ENCODE measurements at regions not wholly inside any gene's neighbourhood (a gene's known extent, or its start where the extent isn't known, plus 50 kb on each side); places are given as distances from the start of the nearest gene placed in this dataset.
"Not testable (repeated sequence)": the region's sequence is repeated elsewhere in the genome, so short reads cannot be mapped to it uniquely, and the experiment has no call there.

DNA sequence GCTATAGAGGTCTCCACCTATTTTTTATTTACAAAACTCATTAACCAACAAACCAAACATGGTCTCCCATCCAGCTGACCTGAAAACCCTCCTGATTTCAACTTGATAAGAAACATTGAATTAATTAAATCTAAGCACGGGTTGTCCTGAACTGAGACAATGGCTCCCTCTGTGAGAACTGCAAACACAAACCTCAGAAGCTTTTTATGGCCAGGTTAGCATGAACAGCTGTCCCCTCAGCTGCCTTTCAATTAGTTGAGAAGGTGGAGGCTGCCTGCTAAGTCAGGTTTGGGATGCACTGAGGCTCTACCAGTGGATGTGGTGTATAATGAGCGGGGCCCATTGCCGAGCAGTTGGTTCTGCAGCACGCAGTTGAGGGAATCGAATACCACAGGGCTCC is 258.5 kb upstream of the DDX18 start:
- DNase-seq = no peak

DNA sequence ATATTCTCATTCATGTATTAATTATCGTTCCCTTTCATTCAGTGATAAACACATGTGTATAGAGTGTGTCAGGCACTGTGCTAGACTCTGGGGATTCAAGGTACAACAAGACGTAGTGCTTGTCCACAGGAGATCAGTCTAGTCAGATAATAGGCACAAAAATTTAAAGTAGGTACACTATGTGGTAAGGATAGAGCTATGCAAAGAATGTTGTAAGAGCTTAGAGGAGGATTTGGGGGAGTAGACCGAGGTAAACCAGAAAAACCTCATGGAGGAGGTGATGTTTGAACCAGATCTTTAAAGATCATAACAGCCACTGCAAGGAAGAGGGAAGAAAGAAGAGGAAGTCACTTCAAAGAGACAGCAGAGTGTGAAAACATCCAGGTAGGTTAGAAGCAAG is 256.9 kb upstream of the DDX18 start:
- DNase-seq = no peak

DNA sequence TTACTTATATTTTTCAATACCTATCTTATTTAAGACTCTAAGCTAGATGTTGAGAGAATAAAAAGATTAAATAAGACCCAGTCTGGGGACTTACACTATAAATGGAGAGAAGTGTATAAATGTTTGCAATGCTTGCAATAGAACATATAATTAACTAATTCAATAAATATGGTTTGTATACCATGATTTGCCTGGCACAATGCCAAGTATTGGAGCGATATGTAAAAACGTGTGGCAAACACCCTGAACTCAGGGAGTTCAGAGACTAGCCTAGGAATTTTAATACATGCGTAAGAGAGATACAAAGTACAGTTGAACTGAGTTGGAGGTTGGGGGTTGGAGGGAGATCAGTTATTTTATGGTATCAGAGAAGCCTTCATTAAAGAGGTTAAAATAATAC is 251.8 kb upstream of the DDX18 start:
- no peak for DNase-seq

DNA sequence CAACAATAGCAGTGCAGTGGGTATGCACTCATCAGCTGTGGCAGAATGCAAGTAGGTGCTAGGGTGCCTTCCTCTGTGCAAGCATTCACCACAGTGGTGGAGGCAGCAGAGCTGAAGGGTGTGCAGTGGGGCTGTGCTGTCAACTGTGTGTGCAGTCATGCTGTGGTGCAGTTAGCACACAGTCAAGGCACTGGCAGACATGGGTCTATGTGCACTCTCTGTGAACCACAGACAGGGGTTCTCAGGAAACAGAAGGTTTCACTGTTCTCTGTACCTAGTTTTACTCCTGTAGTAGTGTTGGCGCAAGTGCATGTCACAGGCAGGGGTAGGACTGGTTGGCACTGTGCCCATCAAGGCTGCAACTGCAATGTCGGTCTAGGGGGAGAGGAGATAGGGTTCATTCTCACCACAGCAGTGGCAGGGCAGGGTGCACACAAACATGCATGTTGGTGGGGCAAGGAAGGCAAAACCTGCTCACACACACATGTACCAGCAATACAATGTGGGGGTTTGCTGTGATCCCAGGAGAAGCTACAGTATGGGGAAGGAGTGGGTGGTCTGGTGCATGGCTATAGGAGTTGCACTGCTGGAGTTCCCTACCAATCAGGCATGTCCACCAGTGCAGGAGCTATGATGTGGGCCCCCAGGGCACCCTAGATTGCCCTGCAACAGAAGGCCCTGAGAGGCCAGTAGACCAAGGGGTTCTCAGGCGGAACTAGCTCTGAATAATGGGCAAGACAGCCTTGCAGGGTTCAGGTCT is 242.7 kb upstream of the DDX18 start:
- DNase-seq = no peak

DNA sequence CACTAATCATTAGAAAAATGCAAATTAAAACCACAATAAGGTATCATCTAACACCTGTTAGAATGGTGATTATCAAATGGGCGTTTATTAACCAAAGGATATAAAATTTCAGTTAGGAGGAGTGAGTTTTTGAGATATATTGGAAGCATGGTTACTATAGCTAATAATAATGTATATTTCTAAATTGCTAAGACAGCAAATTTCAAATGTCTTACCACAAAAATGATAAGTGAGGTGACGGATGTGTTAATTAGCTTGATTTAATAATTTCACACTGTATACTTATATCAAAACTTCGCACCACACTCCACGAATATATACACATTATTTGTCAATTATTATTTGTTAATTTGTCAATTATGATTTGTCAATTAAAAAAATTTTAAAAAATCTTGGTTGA is 227.2 kb upstream of the DDX18 start:
- DNase-seq = no peak

DNA sequence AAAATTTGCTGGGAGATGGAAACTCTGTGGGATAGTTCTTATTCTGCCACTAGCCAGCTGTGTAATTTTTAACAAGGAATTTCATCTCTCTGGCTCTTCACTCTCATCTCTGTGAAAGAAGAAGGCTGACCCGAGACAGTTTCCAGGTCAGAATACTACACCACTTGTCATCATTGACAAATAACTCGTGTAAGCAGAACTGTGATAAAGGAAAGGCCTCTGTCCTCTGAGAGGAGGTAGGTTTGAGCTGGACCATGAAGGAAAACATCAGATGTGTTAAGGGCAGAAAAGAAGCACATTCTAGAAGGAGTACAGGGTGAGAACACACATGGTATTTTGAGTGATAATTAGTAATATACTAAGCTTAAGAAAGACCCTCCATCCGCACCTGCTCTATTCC is 211.4 kb upstream of the DDX18 start:
- DNase-seq = no peak

DNA sequence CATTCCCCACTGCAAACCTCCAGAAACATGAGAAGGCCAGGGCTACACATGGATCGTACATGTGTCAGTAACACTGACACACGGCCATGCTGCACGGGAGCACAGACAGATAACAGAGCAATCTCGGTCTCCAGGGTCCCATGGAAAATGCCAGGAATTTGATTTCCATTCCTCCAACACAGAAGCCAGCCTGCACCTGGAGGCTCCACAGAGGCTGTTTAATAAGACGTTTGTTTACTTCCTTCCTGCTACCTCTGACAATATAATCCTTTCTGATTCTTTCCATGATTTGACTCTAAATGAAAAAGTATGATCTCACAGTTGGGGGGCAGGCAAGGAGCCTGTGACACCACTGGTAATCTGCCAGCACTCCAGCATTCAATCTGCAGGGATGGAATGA is 210.9 kb upstream of the DDX18 start:
- DNase-seq = no peak

DNA sequence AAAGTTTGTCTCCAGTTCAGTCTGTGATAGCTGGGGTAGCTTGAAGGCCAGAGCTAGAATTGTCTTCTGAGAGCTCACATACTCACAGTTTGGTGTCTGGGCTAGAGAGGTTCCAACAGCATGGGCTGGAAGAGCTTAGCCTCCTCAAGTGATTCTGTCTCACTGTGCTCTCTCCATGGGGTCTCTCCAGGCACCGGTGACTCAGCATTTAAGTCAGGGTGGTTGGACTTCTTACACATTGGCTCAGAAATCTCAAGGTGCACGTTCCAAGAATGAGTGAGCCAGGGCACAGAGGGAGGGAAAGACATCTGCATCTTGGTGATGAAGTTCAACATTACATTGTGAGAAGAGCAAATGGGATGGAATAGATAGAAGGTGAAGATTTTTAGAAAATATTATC is 207.3 kb upstream of the DDX18 start:
- DNase-seq = no peak

DNA sequence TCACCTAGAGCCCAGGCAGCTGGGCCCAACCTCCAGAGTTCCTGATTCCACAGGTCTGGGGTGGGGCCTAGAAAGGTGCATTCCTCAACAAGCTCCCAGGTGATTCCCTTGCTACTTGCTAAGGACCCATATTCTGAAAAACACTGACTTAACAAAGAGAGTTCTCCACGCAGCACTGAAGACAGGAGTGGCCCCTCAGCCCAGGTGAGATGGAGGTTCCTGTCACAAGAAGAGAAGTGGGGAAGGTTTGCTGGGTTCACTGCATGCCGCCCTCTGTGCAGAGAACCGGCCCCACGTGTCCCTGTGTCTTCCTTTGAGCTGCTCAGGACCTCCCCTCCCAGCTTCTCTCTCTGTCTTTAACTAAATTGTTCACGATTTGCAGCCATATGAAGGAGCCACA is 201.4 kb upstream of the DDX18 start:
- DNase-seq = no peak

DNA sequence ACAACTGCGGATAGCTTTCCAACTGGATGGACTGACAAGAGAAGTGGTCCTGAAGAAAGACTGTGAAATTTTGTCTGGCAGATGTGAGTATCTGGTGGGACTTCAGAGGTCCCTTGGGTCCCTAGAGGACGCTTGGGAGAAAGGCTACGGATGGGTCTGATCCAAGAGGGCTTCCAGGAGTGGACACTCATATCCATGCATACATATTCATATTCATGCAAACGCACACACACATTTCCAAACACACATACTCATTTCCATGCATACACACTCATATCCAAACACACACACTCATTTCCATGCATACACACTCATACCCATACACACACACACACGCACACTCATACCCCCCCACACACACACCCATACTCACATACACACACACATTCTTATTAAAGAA is 200.2 kb upstream of the DDX18 start:
- no peak for DNase-seq

DNA sequence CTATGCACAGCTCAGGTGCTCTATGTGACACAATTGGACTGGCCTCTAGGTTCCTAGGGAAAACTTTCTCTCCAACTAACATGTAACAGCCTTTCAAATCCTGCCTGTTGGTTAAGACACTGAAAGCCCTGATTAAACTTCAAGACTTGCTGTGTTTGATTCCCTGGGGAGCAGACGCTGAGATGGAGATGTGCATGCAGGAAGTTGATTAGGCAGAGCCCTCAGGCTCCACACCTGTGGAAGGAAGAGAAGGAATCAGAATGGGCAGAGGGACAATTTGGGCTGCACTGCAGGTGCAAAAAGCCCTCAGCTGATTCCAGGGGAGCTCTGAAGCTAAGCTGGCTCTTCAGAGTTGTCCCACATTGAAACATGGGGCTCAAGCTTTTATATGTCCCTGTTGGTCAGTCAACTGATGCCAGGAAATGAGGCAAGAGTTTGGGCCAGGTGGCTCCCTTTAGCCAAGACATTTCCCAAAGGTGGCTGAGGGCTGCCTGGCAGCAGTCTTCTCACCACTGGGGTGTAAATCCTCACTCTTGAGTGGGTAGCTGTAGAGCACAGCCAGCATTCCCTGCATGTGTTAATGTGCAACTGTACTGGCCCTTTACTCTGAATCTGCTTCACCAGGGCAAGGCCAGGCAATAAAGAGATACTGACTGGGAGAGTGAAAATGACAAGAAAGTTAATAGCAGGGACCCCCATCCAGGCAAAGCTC is 199.5 kb upstream of the DDX18 start:
- DNase-seq = no peak

DNA sequence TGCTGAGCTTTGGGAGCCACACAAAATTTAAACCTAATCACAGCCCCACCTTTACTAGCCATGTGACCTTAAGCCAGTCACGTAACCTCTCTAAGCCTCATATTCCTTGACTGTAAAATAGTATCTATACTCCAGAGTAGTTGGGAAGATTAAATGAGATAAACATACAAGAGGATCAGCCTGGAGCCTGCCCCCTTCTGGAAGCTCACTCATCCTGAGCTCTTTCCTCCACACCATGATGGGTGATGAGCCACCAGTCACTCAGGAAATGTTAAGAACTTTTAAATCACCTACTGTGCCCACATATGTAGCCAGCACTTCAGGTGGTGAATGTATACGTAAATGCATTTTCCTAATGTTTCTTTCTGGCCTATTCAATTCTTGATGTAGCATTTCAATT is 195.9 kb upstream of the DDX18 start:
- no peak for DNase-seq

DNA sequence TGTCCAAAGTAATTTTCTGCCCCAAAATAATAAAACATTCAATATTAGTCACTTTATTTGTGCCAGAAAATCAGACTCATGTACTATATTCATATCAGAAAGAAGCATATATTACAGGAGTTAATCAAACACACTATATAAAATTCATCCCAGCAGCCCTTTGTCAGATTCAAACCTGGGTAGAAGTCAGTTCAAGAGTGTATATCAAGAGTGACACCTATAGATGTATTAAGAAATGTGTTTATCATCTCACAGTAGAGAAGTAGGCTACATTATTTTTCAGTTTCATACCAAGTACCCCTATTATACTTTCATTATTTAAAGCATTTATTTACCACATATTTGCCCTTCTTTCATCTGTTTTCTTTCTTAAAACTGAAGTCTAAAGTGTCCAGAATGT is 193.2 kb upstream of the DDX18 start:
- no peak for DNase-seq

DNA sequence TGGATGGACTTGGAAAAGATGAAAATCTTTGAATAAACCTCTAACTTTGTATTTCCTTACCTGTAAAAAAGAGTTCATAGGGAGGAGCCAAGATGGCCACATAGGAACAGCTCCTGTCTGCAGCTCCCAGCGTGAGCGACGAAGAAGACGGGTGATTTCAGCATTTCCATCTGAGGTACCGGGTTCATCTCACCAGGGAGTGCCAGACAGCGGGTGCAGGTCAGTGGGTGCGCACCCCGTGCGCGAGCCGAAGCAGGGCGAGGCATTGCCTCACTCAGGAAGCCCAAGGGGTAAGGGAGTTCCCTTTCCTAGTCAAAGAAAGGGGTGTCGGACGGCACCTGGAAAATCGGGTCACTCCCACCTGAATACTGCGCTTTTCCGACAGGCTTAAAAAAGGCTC is 191.3 kb upstream of the DDX18 start:
- not testable (repeated sequence) for DNase-seq

DNA sequence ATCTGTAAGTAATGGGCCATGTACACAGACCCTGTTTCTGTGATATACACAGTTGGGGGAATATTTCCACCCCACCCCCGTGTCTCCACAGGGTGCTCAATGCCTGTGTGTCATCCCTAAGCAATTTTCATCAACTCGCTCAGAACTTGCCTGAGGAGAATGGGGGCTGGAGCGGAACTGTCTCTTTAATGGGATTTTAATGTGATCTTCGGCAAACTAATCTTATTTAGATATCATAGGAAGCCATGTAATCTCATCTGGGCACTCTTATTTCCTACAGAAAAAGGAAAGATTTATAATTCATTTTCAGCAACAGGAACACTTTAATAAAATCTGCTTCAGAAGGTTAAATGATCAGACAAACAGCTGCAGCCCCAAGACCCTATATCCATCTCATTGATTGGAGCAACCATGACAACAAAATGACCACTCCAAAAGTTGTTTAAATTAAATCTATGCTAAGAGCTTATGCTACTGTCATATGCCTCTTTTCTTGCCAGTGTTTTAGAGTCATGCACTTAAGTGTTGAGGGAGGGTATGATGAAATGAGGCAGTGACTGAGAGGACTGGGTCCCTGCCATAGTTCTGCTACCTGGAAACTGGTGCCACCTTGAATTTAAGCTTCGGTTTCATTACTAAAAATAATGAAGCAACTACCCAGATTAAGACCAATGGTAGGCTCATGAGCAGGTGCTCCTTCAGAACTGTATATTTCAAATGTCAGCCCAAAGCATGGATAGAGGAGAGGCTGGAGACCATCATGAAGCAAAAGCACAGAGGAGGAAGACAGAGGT is 183.1 kb upstream of the DDX18 start:
- no peak for DNase-seq

DNA sequence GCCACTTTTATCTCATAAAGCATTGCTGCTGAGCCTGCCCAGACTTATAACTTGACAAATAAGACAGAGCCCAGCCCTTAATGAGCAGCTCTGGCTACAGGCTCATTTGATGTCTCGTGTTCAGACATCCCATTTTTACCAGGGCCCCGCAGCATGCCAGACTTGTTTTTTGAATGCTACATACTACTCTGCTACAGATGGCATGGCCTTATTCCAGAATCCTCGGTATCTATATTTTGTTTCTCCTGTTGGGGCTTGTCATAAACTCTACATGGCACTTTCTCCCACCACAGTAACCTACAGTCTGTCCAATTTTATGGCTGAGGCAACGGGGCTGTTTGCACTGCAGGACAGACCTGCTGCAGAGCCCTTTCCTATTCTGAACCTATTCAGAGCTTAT is 179.0 kb upstream of the DDX18 start:
- DNase-seq = no peak

DNA sequence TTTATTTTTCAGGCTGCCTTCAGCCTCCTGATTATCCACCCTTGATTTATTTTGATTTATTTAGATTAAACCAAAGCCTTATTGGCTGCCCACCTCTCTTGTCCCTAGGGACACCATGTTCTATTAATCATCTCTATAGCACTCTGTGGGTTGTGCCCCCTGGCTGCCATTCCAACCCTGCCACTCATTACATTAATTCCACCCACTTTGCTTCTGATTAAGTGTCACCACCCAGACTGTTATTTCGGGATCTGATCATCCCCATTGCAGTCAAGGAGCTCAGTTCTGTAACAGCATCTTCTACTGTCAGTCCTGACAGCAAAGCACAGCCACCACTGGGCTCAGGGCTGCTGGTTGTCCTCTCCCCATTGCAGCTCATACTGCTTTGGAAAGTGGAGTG is 175.1 kb upstream of the DDX18 start:
- no peak for DNase-seq

DNA sequence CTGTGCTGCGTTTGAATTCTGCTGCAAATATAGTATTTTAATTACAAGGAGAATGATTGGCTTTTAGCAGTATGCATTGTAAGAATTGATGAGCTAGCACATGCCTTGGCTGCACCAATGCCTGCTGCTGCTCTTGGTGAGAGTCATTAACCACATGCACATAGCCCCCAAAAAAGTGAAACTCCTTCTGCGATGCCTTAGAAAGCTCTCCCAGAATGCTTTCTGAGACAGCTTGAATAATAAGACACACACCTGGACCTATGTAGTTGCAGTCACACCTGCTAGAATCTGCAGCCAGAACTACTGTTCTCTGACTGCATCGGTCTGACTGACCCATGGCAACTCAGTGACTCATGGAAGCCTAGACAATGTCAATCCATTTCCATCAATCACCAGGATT is 170.1 kb upstream of the DDX18 start:
- DNase-seq = no peak

DNA sequence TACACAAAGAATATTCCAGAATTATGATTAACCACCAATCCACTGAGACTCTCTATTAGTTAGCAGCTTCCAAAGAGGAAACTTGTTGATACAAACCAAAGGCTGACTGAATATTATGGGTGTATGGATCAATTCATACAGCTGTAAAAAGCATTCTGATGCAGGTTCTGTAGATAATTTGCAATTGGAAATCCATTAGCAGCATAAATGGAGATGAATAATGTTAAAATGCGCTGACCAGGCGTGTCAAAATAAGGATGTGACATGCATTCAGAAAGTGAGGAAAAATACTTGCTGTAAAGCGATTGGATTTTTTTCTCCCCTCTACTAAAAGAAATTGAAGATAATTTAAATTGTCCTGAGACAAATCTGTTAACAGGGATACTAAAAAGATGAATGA is 169.0 kb upstream of the DDX18 start:
- no peak for DNase-seq

DNA sequence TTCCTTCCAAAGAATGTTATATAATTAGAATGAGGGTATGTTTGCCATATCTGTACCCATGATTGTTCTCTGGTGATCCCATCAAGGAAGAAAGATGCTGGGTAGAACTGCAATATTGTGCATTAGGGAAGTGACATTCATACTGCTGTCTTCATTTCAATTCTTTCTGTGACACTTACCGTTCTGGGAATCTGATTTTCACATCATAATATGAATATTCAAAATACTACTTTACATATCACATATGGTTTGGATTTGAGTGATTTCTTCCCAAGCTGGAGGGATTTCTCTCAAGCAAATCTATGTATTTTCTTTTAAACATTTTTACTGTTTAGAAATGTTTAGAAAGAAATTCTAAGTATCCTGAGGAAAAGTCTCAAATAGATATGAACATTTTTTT is 168.4 kb upstream of the DDX18 start:
- DNase-seq = no peak

DNA sequence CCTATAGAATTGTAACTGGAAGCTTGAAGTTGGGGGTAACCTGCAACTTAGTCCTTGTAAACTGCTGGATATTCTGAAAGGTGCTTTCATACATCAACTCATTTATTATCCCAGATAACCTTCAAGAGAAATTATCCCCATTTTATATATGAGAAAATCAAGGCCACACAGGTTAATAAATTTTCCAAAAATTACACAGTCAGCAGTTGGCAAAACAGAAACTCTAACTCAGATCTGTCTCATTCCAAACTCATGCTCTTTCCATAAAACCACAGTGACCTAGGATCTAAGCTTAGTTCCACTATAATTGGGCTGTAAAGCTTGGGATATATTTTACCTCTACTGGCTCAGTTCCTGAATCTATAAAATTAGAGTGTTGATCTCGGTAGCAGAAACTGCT is 167.6 kb upstream of the DDX18 start:
- no peak for DNase-seq

DNA sequence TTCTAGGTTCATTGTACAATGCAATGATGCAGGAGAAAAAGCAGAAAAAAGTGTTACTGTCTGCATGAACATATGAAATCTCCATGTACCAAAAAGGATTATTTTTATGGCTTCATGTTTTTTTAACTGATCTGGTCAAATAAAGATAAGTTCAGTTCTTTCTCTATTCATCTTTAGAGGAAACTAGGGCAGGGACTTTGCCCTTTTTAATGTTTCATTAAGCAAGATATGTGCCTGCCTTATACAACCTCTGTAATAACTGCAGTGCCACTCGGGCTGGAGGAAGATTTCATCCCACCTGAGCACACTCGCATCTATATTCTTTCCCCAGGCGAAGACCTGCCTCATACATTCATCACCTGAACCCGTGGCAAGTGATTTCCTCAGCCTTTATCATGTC is 157.9 kb upstream of the DDX18 start:
- no peak for DNase-seq

DNA sequence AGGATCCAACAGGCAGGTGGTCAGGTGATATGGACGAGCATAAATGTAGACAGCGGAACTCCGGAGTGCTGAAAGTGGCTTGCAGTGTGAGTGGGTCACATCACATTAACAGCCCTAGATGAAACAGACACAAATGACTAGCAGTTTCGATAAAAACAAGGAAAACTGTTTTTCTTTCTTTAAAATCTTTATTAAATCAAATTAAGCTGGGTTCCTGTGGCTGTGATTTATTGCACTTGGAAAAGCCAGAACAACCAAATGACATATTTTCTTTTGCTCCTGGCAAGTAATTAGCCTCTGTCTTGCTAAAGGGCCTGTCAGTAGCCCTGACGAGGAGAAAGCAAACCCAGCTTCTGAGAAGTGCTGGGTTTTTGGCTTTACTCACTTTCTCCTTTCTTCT is 152.9 kb upstream of the DDX18 start:
- DNase-seq = no peak

DNA sequence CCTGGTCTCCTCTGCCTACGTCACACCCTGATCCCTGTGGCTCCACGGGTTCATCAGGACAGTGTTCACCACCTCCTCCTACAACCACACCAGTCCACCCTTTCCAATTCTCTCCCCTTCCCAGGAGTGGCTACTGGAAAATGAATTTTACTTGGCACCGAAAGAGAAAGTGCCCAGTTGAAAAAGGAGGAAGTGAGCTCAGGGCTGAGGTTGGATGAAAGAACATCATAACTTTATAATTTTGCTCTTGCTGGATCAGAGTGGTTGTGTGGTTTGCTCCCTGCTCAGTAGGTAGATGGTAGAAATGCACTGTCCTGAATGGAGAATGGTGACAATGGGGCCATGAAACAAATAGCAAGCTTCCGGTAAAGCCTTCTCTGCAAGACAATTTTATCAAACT is 140.3 kb upstream of the DDX18 start:
- no peak for DNase-seq
